SH-SY5Y (cell line): ENCODE measurements at regions not wholly inside any gene's neighbourhood (a gene's known extent, or its start where the extent isn't known, plus 50 kb on each side); places are given as distances from the start of the nearest gene placed in this dataset.

ENCODE experiments used
- GATA2 ChIP-seq: IDR thresholded peaks from 2 replicates; pipeline ENCODE4 v1.6.1; 2011; ENCODE audit warnings: mild to moderate bottlenecking, low read depth, low read length
- GATA3 ChIP-seq: IDR thresholded peaks from 2 replicates; pipeline ENCODE4 v1.6.1; 2011; ENCODE audit warnings: low read depth, mild to moderate bottlenecking, low read length, moderate library complexity

DNA sequence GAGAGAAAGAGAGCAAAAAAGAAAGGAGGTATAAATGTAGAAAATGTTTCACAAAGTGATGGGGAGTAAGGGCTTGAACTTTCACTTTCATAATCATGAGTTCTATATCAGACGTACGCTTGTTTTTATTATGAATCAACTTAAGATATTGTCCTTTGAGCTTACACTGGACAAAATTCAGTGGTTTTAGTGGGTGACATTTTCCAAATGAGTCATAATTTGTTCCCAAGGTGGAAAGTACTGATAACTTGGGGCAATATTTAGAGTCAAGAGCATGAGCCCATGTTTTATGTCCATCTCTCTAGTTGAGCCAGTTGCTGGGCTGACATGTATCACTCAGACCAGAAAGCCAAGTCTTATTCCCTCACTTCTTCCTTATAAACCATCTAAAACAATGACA lies 161.6 kb downstream of the CHRM3 start:
- TF ChIP-seq GATA2, result no peak
- no peak for TF ChIP-seq GATA3
